GM19351 (cell line): ENCODE measurements at regions not wholly inside any gene's neighbourhood (a gene's known extent, or its start where the extent isn't known, plus 50 kb on each side); places are given as distances from the start of the nearest gene placed in this dataset.

Experiments used
- ATAC-seq: cut with Tn5 transposase; IDR thresholded peaks from one replicate; pipeline ENCODE4 v1.9.1; 2021; ENCODE audit warnings: mild to moderate bottlenecking, moderate library complexity; ENCODE audit not compliant: unreplicated experiment

GRCh38 chr6:88388589-88388988 is 222.4 kb upstream of the CNR1 start:
- ATAC-seq: no peak

- ATAC-seq: no peak
Observed at GRCh38 chr6:88386167-88386566, 220.0 kb upstream of the CNR1 start.

GRCh38 chr6:88383183-88383582 is 217.0 kb upstream of the CNR1 start:
- ATAC-seq: no peak

GRCh38 chr6:88381289-88381642 is 215.1 kb upstream of the CNR1 start:
- ATAC-seq: no peak

- ATAC-seq: no peak
Observed at GRCh38 chr6:88380618-88381288, 214.6 kb upstream of the CNR1 start.

- no peak for ATAC-seq
Observed at GRCh38 chr6:88380083-88380482, 213.9 kb upstream of the CNR1 start.

GRCh38 chr6:88378639-88379038 is 212.5 kb upstream of the CNR1 start:
- ATAC-seq: no peak

GRCh38 chr6:88377976-88378568 is 211.9 kb upstream of the CNR1 start:
- no peak for ATAC-seq

GRCh38 chr6:88376768-88377387 is 210.7 kb upstream of the CNR1 start:
- ATAC-seq: no peak

GRCh38 chr6:88376197-88376596 is 210.1 kb upstream of the CNR1 start:
- ATAC-seq: no peak

GRCh38 chr6:88374553-88374952 is 208.4 kb upstream of the CNR1 start:
- ATAC-seq: no peak

- ATAC-seq: no peak
Observed at GRCh38 chr6:88371480-88371879, 205.3 kb upstream of the CNR1 start.

- ATAC-seq: no peak
Observed at GRCh38 chr6:88370127-88370710, 204.1 kb upstream of the CNR1 start.

- ATAC-seq: no peak
Observed at GRCh38 chr6:88369262-88369661, 203.1 kb upstream of the CNR1 start.

- no peak for ATAC-seq
Observed at GRCh38 chr6:88368071-88368787, 202.1 kb upstream of the CNR1 start.

GRCh38 chr6:88367248-88367647 is 201.1 kb upstream of the CNR1 start:
- ATAC-seq: no peak

GRCh38 chr6:88366672-88367071 is 200.5 kb upstream of the CNR1 start:
- ATAC-seq: no peak

- ATAC-seq: no peak
Observed at GRCh38 chr6:88365656-88366055, 199.5 kb upstream of the CNR1 start.

GRCh38 chr6:88365230-88365629 is 199.1 kb upstream of the CNR1 start:
- ATAC-seq: no peak

GRCh38 chr6:88361754-88362153 is 195.6 kb upstream of the CNR1 start:
- ATAC-seq: no peak

GRCh38 chr6:88361298-88361697 is 195.2 kb upstream of the CNR1 start:
- no peak for ATAC-seq
